UCSD-AML1 (cell line): ENCODE measurements at regions not wholly inside any gene's neighbourhood (a gene's known extent, or its start where the extent isn't known, plus 50 kb on each side); places are given as distances from the start of the nearest gene placed in this dataset.
"Not testable (repeated sequence)": the region's sequence is repeated elsewhere in the genome, so short reads cannot be mapped to it uniquely, and the experiment has no call there.

ENCODE experiments used
- DNase-seq: peaks from one replicate; lab custom pipeline; 2025; ENCODE audit not compliant: unreplicated experiment; lab: John Stamatoyannopoulos, UW

DNA sequence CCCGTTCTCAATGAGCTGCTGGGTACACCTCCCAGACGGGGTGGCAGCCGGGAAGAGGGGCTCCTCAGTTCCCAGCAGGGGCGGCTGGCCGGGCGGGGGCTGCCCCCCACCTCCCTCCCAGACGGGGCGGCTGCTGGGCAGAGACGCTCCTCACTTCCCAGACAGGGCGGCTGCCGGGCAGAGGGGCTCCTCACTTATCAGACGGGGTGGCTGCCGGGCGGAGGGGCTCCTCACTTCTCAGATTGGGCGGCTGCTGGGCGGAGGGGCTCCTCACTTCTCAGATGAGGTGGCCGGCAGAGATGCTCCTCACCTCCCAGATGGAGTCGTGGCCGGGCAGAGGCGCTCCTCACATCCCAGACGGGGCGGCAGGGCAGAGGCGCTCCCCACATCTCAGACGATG, 559.0 kb downstream of the CD109 start:
- not testable (repeated sequence) for DNase-seq

DNA sequence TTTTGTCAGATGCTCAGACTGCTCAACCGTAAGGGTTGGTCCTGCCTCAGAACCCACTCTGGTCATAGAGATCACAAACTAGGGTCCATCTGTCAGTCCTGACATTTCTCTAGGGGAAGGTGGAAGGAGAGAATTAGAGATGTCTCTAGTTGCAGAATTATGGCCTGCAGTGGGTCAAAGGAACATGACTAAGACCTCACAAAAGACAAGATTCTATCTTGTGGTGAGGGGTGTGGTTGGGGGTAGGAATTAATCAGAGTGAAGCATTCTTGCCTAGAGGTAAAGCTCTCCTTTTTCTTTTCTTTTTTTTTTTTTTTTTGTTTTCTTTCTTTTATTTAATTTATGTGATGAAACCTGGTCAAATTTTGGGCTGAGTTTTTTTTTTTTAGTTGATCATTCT, 558.1 kb downstream of the CD109 start:
- DNase-seq = not testable (repeated sequence)

GRCh38 chr6:74253261-74253660, 557.3 kb downstream of the CD109 start:
- DNase-seq = no peak

GRCh38 chr6:74250161-74250818, 554.3 kb downstream of the CD109 start:
- DNase-seq = no peak

- no peak for DNase-seq
Observed at GRCh38 chr6:74249658-74250057, 553.7 kb downstream of the CD109 start.

DNA sequence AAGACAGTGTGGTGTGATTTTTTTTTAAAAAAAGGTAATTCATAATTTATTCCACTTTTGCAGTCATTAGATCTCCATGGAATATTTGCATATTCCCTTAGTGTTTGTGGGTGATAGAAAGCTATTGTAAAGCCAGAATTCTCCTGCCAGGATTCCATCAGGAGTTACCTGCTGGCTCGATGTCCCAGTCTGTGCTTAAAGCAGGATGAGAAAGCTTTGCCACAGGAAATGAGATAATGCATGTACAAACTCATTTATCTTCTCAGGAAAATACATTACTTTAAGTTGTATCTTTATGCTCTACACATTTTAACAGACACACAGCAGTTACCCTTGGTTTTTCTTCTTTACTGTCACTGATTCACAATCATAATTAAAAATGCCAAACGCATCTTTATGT, 553.0 kb downstream of the CD109 start:
- DNase-seq = no peak

DNA sequence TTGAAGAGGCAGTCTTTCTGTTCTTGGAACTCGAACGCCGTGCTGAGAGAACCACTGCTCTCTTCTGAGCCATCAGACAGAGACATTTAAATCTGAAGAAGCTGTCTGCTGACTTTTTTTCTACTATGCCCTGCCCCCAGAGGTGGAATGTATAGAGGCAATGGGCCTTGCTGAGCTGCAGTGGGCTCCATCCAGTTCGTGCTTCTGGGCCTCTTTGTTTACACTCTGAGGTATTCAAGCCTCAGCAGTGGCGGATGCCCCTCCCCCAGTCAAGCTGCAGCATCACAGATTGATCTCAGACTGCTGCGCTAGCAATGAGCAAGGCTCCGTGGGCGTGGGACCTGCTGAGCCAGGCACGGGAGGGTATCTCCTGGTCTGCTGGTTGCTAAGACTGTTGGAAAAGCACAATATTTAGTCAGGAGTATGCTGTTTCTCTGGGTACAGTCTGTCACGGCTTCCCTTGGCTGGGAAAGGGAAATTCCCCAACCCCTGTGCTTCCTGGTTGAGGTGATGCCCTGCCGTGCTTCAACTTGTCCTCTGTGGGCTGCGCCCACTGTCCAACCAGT, 526.8 kb downstream of the CD109 start:
- DNase-seq = no peak

GRCh38 chr6:74213995-74214394, 518.0 kb downstream of the CD109 start:
- no peak for DNase-seq

DNA sequence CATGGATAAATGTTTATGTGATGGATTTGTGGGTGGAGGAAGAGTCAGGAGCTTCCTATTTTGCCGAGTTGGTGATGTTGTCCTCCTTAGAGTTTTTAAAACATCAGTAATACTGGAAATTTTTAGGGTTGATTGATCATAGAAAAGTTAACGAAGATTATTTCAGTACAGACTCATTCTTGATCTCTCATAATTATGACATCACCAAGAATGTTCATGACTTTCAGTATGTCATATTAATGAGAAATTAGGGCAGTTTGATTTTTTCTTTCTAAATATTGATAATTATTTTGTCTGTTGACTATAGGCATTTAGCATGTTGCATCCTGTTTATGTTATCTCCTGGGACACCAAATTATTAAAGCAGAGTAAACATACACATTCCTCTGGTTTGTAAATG, 512.2 kb downstream of the CD109 start:
- DNase-seq = no peak

- no peak for DNase-seq
Observed at GRCh38 chr6:74199215-74199915, 503.4 kb downstream of the CD109 start.

GRCh38 chr6:74197310-74197709, 501.3 kb downstream of the CD109 start:
- DNase-seq = no peak

- no peak for DNase-seq
Observed at GRCh38 chr6:74187811-74188210, 491.8 kb downstream of the CD109 start.

- DNase-seq = no peak
Observed at GRCh38 chr6:74182992-74183391, 487.0 kb downstream of the CD109 start.

GRCh38 chr6:74181471-74181870, 485.5 kb downstream of the CD109 start:
- DNase-seq = no peak

DNA sequence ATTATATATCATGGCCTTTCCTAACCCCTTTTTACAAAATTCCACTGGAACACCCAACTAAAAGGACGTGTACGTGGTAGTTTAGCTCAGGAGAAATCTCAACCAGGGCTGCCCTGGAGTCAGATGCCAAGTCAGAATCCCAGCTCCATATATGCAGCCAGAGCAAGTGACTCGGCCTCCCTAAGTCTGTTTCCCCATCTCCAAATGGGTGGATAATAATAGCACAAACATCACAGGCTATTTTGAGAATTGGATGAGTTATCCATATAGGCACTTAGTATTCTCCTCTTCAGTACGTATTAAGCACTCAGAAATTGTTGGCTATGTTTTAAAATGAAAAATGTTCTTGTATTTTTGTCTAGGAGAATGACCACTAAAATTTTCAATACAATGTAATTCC, 481.5 kb downstream of the CD109 start:
- DNase-seq = no peak

GRCh38 chr6:74170550-74170949, 474.5 kb downstream of the CD109 start:
- DNase-seq = not testable (repeated sequence)

GRCh38 chr6:74170118-74170517, 474.1 kb downstream of the CD109 start:
- DNase-seq = no peak

DNA sequence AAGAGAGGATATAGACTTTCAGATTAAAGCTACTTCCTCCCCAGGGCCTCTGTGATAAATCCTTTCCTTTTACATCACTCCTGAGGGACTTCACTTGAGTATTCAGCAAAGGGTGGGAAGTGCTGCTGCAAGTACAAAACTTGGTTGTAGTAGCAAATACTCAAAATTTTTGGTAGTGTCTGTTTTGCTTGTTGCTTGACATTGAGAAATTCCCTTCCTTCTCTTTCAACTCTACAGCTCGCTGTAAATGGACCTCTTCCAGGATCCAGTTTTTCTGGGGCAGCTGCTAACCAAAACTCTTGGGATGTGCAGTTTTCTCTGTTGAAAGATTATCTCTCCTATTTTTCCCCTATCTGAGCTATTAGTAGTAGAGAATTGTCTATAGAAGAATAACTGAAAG, 472.0 kb downstream of the CD109 start:
- DNase-seq = no peak

DNA sequence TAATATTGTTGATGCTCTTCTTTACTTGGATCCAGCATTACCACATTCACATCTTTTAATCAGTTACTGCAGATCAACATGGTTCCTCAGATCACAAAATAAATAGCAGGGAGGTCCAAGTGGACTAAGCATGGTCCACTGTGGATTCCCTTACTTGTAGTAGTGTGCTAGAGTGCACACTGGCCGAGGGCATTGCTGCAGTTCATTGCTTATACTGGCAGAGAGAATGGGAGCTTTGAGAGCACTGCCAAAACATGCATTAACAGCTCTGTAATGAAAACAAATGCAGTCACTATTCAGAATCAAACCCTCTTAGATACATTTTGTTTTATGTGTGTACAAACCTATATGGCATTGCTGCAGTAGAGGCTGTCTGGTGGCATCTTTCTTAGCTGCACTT, 471.5 kb downstream of the CD109 start:
- no peak for DNase-seq

- no peak for DNase-seq
Observed at GRCh38 chr6:74166849-74167248, 470.8 kb downstream of the CD109 start.

DNA sequence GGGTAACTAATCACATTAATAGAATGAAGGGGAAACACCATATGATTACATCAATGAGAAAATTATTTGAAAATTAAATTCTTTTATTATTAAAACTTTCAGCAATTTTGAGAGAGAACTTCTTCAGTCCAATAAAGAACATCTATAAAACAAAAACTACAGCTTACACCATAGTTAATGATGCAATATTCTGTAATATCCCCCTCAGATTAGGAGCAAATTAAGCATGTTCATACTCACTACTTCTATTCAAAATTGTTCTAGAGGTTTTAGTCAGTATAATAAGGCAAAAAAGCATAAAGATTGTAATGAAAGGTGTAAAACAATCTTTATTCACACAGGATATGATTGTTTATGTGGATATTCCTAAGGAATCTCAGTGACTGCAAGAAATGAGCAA, 465.4 kb downstream of the CD109 start:
- DNase-seq = no peak

- no peak for DNase-seq
Observed at GRCh38 chr6:74152096-74152675, 456.2 kb downstream of the CD109 start.
